Mesendoderm (in vitro differentiated cells): ENCODE measurements at regions not wholly inside any gene's neighbourhood (a gene's known extent, or its start where the extent isn't known, plus 50 kb on each side); places are given as distances from the start of the nearest gene placed in this dataset.

Experiments used
- DNase-seq: peaks from one replicate; pipeline ENCODE4 v3.0.0; 2013
- H2AK5ac ChIP-seq: 2 replicates; pipeline ENCODE4 v1.6.1; 2013; ENCODE audit warnings: low read length, inconsistent platforms
- H2BK120ac ChIP-seq: 2 replicates; pipeline ENCODE4 v1.6.1; 2013; ENCODE audit warnings: low read depth, mild to moderate bottlenecking, low read length, moderate library complexity, mixed read lengths
- H2BK15ac ChIP-seq: replicated peaks from 2 replicates; pipeline ENCODE4 v1.6.1; 2013; ENCODE audit warnings: low read depth, mild to moderate bottlenecking, moderate library complexity
- H2BK5ac ChIP-seq: 2 replicates; pipeline ENCODE4 v1.6.1; 2013; ENCODE audit warnings: low read length, inconsistent platforms
- H3K18ac ChIP-seq: 2 replicates; pipeline ENCODE4 v1.6.1; 2013; ENCODE audit warnings: mild to moderate bottlenecking, low read length, mixed read lengths
- H3K23ac ChIP-seq: one replicate; pipeline ENCODE4 v1.6.1; 2013; ENCODE audit warnings: low read length
- H3K27ac ChIP-seq: 2 replicates; pipeline ENCODE4 v1.5.1; 2013; ENCODE audit warnings: low read depth, mild to moderate bottlenecking, inconsistent platforms, low read length, moderate library complexity
- H3K27me3 ChIP-seq: 2 replicates; pipeline ENCODE4 v1.6.1; 2013; ENCODE audit warnings: low read length, control low read depth, mild to moderate bottlenecking, inconsistent platforms; ENCODE audit not compliant: insufficient read depth, poor library complexity
- H3K36me3 ChIP-seq: 2 replicates; pipeline ENCODE4 v1.6.1; 2013; ENCODE audit warnings: low read length, inconsistent platforms; ENCODE audit not compliant: control insufficient read depth, insufficient read depth
- H3K4ac ChIP-seq: one replicate; pipeline ENCODE4 v1.6.1; 2013; ENCODE audit warnings: low read depth, mild to moderate bottlenecking, low read length, moderate library complexity
- H3K4me1 ChIP-seq: 2 replicates; pipeline ENCODE4 v1.6.1; 2013; ENCODE audit warnings: low read depth, low read length, inconsistent platforms; ENCODE audit not compliant: control insufficient read depth
- H3K4me2 ChIP-seq: 2 replicates; pipeline ENCODE4 v1.6.1; 2013; ENCODE audit warnings: low read length
- H3K4me3 ChIP-seq: 2 replicates; pipeline ENCODE4 v1.5.1; 2013; ENCODE audit warnings: mild to moderate bottlenecking, low read length
- H3K56ac ChIP-seq: one replicate; pipeline ENCODE4 v1.6.1; 2013; ENCODE audit warnings: low read length
- H3K79me1 ChIP-seq: 2 replicates; pipeline ENCODE4 v1.6.1; 2013; ENCODE audit warnings: low read length, inconsistent platforms
- H3K79me2 ChIP-seq: 2 replicates; pipeline ENCODE4 v1.6.1; 2013; ENCODE audit warnings: mild to moderate bottlenecking, low read length; ENCODE audit not compliant: control insufficient read depth, insufficient read depth
- H3K9ac ChIP-seq: 2 replicates; pipeline ENCODE4 v1.6.1; 2013; ENCODE audit warnings: low read length, inconsistent platforms
- H4K5ac ChIP-seq: one replicate; pipeline ENCODE4 v1.6.1; 2013; ENCODE audit warnings: low read length
- H4K8ac ChIP-seq: one replicate; pipeline ENCODE4 v1.6.1; 2013; ENCODE audit warnings: low read depth, mild to moderate bottlenecking, control low read depth, low read length, moderate library complexity
- WGBS: extraction: QIAGEN DNeasy Blood & Tissue Kit; methylation state at CpG from one replicate; pipeline ENCODE4 v1.1.7; 2013; ENCODE audit warnings: low lambda C conversion rate, missing lambda C conversion rate; ENCODE audit not compliant: insufficient coverage; ENCODE audit errors: extremely low coverage; 5-methylcytosine and 5-hydroxymethylcytosine counted together

DNA sequence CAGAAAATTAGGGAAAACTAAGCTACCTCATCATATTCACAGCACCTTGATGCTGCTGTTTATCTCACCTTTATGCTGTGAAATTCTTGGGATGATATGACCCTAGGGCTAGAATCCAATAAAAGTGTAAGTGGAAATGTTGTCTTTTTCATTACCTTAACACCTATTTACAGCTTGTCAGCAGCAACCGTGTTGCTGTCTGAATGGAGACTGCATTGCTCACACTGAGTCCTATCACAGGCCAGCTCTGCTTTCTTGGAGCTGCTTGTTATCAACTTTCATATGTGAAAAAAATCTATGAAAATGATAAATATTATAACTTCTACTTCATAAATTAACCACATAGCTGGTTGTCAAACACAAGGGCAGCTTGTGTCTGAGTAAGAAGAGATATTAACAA is 789.5 kb downstream of the TECRL start:
- no peak overlapping the region for H3K18ac ChIP-seq
- H2BK5ac ChIP-seq, result no peak overlapping the region
- WGBS, result no CpG with 5 or more reads among the region's 1 CpG
- H2AK5ac ChIP-seq, result no peak overlapping the region
- H4K8ac ChIP-seq, result no peak overlapping the region
- no peak overlapping the region for H3K56ac ChIP-seq
- no peak overlapping the region for H3K27ac ChIP-seq
- no peak overlapping the region for H3K4me3 ChIP-seq
- H2BK15ac ChIP-seq, result no peak overlapping the region
- H3K23ac ChIP-seq, result no peak overlapping the region
- H3K4me2 ChIP-seq, result no peak overlapping the region
- no peaks in the 10 kb centered on the region for H3K4me1 ChIP-seq
- no peaks in the 10 kb centered on the region for H3K79me2 ChIP-seq
- no peaks in the 10 kb centered on the region for H3K79me1 ChIP-seq
- H3K27me3 ChIP-seq, result no peaks in the 10 kb centered on the region
- H2BK120ac ChIP-seq, result no peak overlapping the region
- H3K4ac ChIP-seq, result no peak overlapping the region
- H3K9ac ChIP-seq, result no peak overlapping the region
- no peaks in the 10 kb centered on the region for H3K36me3 ChIP-seq
- peak; percentile 37 for DNase-seq
- H4K5ac ChIP-seq, result no peak overlapping the region

DNA sequence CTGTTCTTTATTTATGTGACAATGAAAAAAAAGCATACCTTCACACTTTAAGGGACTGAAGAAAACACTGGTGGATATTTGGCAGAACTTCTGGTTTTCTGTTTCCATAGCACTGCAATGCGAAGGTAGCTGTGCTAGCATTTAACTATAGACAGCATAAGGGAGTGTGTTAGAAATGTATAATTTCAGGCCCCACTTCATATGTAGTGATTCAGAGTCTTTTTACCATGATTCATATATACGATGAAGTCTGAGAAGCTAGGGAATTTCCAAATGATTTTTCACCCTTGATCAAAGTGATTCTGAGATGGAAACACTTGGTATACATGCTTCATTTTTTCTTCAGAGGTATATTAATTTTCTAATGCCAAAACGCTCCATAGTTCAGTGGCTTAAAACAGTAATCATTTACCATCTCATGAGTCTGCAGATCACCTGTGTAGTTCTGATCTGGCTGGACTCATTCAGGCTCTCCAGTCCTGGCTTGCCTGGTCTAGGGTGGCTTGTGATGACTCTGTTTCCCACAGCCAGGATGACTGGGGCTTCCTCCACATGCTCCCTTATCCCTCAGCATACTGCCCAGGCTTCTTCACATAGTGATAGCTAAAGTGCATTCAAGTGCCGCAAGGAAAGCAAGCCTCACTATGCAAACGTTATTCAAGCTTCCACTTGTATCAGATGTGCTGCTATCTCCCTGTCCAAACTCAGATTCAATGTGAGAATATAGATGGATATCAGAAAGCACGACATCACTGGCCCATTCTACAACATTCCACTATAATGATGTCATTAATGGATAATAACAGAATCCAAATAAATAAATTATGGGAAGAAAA is 790.1 kb downstream of the TECRL start:
- H3K27me3 ChIP-seq, result no peaks in the 10 kb centered on the region
- H3K79me2 ChIP-seq, result no peaks in the 10 kb centered on the region
- no peaks in the 10 kb centered on the region for H3K79me1 ChIP-seq
- WGBS, result no CpG with 5 or more reads among the region's 6 CpGs
- peak; percentile 53 for DNase-seq
- H3K36me3 ChIP-seq, result no peaks in the 10 kb centered on the region
- no peak overlapping the region for H3K27ac ChIP-seq
- H3K56ac ChIP-seq, result no peak overlapping the region
- H2BK120ac ChIP-seq, result no peak overlapping the region
- no peak overlapping the region for H3K23ac ChIP-seq
- no peak overlapping the region for H2AK5ac ChIP-seq
- no peak overlapping the region for H3K4me2 ChIP-seq
- H3K4me3 ChIP-seq, result no peak overlapping the region
- H4K5ac ChIP-seq, result no peak overlapping the region
- no peak overlapping the region for H2BK5ac ChIP-seq
- no peak overlapping the region for H2BK15ac ChIP-seq
- H4K8ac ChIP-seq, result no peak overlapping the region
- H3K9ac ChIP-seq, result no peak overlapping the region
- H3K4me1 ChIP-seq, result no peaks in the 10 kb centered on the region
- no peak overlapping the region for H3K18ac ChIP-seq
- no peak overlapping the region for H3K4ac ChIP-seq

DNA sequence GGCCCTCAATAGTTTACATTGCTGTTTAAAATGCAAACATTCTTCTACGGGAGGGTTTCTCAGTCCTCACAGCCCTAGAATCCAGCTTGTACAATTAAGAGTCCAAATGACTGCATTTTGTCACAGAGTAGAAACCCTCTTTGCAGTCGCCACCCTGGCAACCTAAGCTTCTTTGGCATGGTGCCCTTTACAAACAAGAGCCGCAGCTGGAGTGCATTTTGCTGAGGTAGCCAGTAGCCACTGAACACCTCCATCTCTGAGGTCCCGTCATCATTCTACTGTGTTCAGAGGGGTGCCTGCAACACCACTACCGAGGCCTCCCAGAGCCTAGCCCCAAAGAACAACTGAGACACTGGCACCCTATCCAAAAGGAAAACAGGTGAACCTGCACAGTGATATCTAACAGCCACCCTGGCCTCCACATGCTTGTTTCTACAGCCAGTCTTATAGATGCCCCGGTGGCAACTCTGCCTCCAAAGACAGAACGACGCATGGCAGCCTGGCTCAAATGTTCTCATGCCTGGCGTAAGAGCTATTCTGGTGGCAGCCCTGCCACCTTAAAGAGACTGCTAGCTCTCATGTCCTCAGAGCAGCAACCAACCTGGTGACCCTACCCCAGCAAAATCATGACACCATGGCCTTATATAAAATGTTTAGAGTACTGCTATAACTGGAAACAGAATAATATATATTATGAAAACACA is 801.9 kb downstream of the TECRL start:
- H3K4ac ChIP-seq, result no peak overlapping the region
- DNase-seq, result no peak
- no peaks in the 10 kb centered on the region for H3K4me1 ChIP-seq
- no CpG with 5 or more reads among the region's 9 CpGs for WGBS
- no peak overlapping the region for H4K8ac ChIP-seq
- no peak overlapping the region for H3K9ac ChIP-seq
- H4K5ac ChIP-seq, result no peak overlapping the region
- no peak overlapping the region for H3K4me3 ChIP-seq
- no peak overlapping the region for H3K56ac ChIP-seq
- H3K27ac ChIP-seq, result no peak overlapping the region
- H3K23ac ChIP-seq, result peak overlapping the region; percentile 66
- no peak overlapping the region for H2BK120ac ChIP-seq
- no peak overlapping the region for H2AK5ac ChIP-seq
- H3K79me1 ChIP-seq, result no peaks in the 10 kb centered on the region
- H2BK15ac ChIP-seq, result no peak overlapping the region
- H2BK5ac ChIP-seq, result no peak overlapping the region
- no peak overlapping the region for H3K4me2 ChIP-seq
- no peak overlapping the region for H3K18ac ChIP-seq
- H3K79me2 ChIP-seq, result no peaks in the 10 kb centered on the region
- H3K27me3 ChIP-seq, result no peaks in the 10 kb centered on the region
- H3K36me3 ChIP-seq, result no peaks in the 10 kb centered on the region

DNA sequence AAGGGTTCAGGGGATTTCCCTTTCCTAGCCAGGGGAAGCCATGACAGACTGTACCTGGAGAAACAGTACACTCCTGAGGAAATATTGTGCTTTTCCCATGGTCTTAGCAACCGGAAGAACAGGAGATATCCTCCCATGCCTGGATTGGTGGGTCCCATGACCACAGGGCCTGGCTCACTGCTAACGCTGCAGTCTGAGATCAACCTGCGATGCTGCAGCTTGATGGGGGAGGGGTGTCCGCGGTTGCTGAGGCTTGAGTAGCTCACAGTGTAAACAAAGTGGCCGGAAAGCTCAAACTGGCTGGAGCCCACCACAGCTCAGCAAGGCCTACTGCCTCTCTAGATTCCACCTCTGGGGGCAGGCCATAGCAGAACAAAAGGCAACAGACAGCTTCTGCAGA is 819.5 kb downstream of the TECRL start:
- H3K79me1 ChIP-seq, result no peaks in the 10 kb centered on the region
- H2BK15ac ChIP-seq, result no peak overlapping the region
- no peak overlapping the region for H3K4ac ChIP-seq
- no CpG with 5 or more reads among the region's 6 CpGs for WGBS
- H3K18ac ChIP-seq, result no peak overlapping the region
- no peaks in the 10 kb centered on the region for H3K36me3 ChIP-seq
- H3K56ac ChIP-seq, result no peak overlapping the region
- no peak overlapping the region for H3K4me3 ChIP-seq
- no peaks in the 10 kb centered on the region for H3K27me3 ChIP-seq
- H3K23ac ChIP-seq, result no peak overlapping the region
- no peak overlapping the region for H2BK5ac ChIP-seq
- no peaks in the 10 kb centered on the region for H3K4me1 ChIP-seq
- H3K79me2 ChIP-seq, result no peaks in the 10 kb centered on the region
- DNase-seq, result peak; percentile 48
- no peak overlapping the region for H4K5ac ChIP-seq
- no peak overlapping the region for H4K8ac ChIP-seq
- H2AK5ac ChIP-seq, result no peak overlapping the region
- H2BK120ac ChIP-seq, result no peak overlapping the region
- no peak overlapping the region for H3K9ac ChIP-seq
- H3K27ac ChIP-seq, result no peak overlapping the region
- H3K4me2 ChIP-seq, result no peak overlapping the region

DNA sequence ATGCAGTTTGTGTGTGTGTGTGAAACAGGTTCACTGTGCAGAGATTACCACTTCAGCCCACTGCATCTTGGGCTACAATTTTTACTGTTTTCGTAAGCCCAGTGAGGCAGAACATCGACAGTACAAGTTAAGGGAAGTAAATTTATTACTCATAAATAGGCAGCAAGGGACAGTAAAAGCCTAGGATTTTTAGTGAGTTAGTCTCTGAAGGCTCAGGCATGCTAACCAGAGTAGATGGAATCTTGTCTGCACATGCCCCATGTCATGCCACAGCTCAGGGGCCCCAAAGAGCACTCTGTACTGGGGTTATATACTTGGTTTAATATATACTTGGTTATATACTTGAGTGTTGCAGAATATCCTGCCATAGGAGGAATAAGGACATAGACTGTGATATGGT is 825.7 kb downstream of the TECRL start:
- Histone ChIP-seq H3K18ac (no peak overlapping the region), H3K79me1 (no peaks in the 10 kb centered on the region), H3K36me3 (no peaks in the 10 kb centered on the region), H3K27me3 (no peaks in the 10 kb centered on the region), H3K79me2 (no peaks in the 10 kb centered on the region), H3K56ac (no peak overlapping the region), H3K4ac (no peak overlapping the region), H3K4me3 (no peak overlapping the region), H3K4me1 (no peaks in the 10 kb centered on the region), H4K5ac (no peak overlapping the region), H4K8ac (no peak overlapping the region), H3K9ac (no peak overlapping the region), H3K23ac (no peak overlapping the region), H2BK120ac (no peak overlapping the region), H3K4me2 (no peak overlapping the region), H2AK5ac (no peak overlapping the region), H2BK15ac (no peak overlapping the region), H2BK5ac (no peak overlapping the region), H3K27ac (no peak overlapping the region)
- no CpG with 5 or more reads among the region's 2 CpGs for WGBS
- no peak for DNase-seq
